H9 (cell line): ENCODE measurements at regions not wholly inside any gene's neighbourhood (a gene's known extent, or its start where the extent isn't known, plus 50 kb on each side); places are given as distances from the start of the nearest gene placed in this dataset.

Experiments
- DNase-seq: peaks from one replicate; pipeline ENCODE4 v3.0.0-alpha.2; 2017
- H2AFZ ChIP-seq: one replicate; pipeline ENCODE4 v1.6.1; 2013; ENCODE audit warnings: mild to moderate bottlenecking, low read length, control low read depth, moderate library complexity
- H2AK5ac ChIP-seq: 2 replicates; pipeline ENCODE4 v1.6.1; 2013; ENCODE audit warnings: low read length, control low read depth, mixed read lengths; ENCODE audit not compliant: insufficient read length
- H2BK120ac ChIP-seq: one replicate; pipeline ENCODE4 v1.6.1; 2013; ENCODE audit warnings: low read depth, mild to moderate bottlenecking, low read length, control low read depth, inconsistent platforms; ENCODE audit not compliant: poor library complexity, severe bottlenecking
- H2BK12ac ChIP-seq: 2 replicates; pipeline ENCODE4 v1.6.1; 2013; ENCODE audit warnings: low read length, control low read depth, mixed read lengths, low read depth; ENCODE audit not compliant: insufficient read length
- H2BK15ac ChIP-seq: 2 replicates; pipeline ENCODE4 v1.6.1; 2013; ENCODE audit warnings: low read depth, low read length, control low read depth
- H2BK20ac ChIP-seq: one replicate; pipeline ENCODE4 v1.6.1; 2013; ENCODE audit warnings: low read depth, mild to moderate bottlenecking, low read length, control low read depth, inconsistent platforms; ENCODE audit not compliant: poor library complexity, severe bottlenecking
- H2BK5ac ChIP-seq: 2 replicates; pipeline ENCODE4 v1.6.1; 2013; ENCODE audit warnings: low read length, control low read depth, mixed read lengths; ENCODE audit not compliant: insufficient read length
- H3K14ac ChIP-seq: 2 replicates; pipeline ENCODE4 v1.6.1; 2013; ENCODE audit warnings: low read length, control low read depth; ENCODE audit not compliant: insufficient read depth
- H3K18ac ChIP-seq: 2 replicates; pipeline ENCODE4 v1.6.1; 2013; ENCODE audit warnings: low read depth, mild to moderate bottlenecking, mixed read lengths, low read length, control low read depth; ENCODE audit not compliant: insufficient read length
- H3K23ac ChIP-seq: 2 replicates; pipeline ENCODE4 v1.6.1; 2013; ENCODE audit warnings: low read length, control low read depth, mixed read lengths, low read depth; ENCODE audit not compliant: insufficient read length
- H3K23me2 ChIP-seq: 2 replicates; pipeline ENCODE4 v1.6.1; 2013; ENCODE audit warnings: low read depth, mild to moderate bottlenecking, mixed read lengths, low read length, control low read depth; ENCODE audit not compliant: insufficient read length, poor library complexity, severe bottlenecking
- H3K27ac ChIP-seq: 2 replicates; pipeline ENCODE4 v1.5.1; 2013; ENCODE audit warnings: low read length, control low read depth, mixed read lengths, low read depth; ENCODE audit not compliant: insufficient read length
- H3K27me3 ChIP-seq: 2 replicates; pipeline ENCODE4 v1.6.1; 2013; ENCODE audit warnings: low read length, control low read depth, inconsistent platforms; ENCODE audit not compliant: insufficient read depth
- H3K4ac ChIP-seq: 2 replicates; pipeline ENCODE4 v1.6.1; 2013; ENCODE audit warnings: low read depth, mild to moderate bottlenecking, control low read depth, inconsistent platforms, low read length, moderate library complexity
- H3K4me1 ChIP-seq: 2 replicates; pipeline ENCODE4 v1.6.1; 2013; ENCODE audit warnings: low read length, control low read depth, inconsistent platforms; ENCODE audit not compliant: insufficient read depth
- H3K4me2 ChIP-seq: 2 replicates; pipeline ENCODE4 v1.6.1; 2013; ENCODE audit warnings: low read length, control low read depth, mixed read lengths; ENCODE audit not compliant: insufficient read length, insufficient read depth
- H3K56ac ChIP-seq: 2 replicates; pipeline ENCODE4 v1.6.1; 2013; ENCODE audit warnings: low read depth, mild to moderate bottlenecking, mixed read lengths, low read length, control low read depth; ENCODE audit not compliant: insufficient read length
- H3K79me1 ChIP-seq: 2 replicates; pipeline ENCODE4 v1.6.1; 2013; ENCODE audit warnings: low read depth, mild to moderate bottlenecking, moderate library complexity, low read length, control low read depth, inconsistent platforms; ENCODE audit not compliant: insufficient read depth, poor library complexity, severe bottlenecking
- H3K79me2 ChIP-seq: 2 replicates; pipeline ENCODE4 v1.6.1; 2013; ENCODE audit warnings: low read length, control low read depth, inconsistent platforms; ENCODE audit not compliant: insufficient read depth
- H3K9ac ChIP-seq: 2 replicates; pipeline ENCODE4 v1.6.1; 2013; ENCODE audit warnings: low read length, control low read depth, mixed read lengths; ENCODE audit not compliant: insufficient read length; ENCODE audit errors: extremely low read depth
- H3K9me3 ChIP-seq: one replicate; pipeline ENCODE4 v1.6.1; 2013; ENCODE audit warnings: low read depth, low read length, inconsistent platforms; ENCODE audit not compliant: control insufficient read depth
- H3T11ph ChIP-seq: one replicate; pipeline ENCODE4 v1.6.1; 2013; ENCODE audit warnings: mild to moderate bottlenecking, low read length, control low read depth, inconsistent platforms
- H4K20me1 ChIP-seq: one replicate; pipeline ENCODE4 v1.6.1; 2013; ENCODE audit not compliant: control insufficient read depth, insufficient read length, insufficient read depth
- H4K5ac ChIP-seq: 2 replicates; pipeline ENCODE4 v1.6.1; 2013; ENCODE audit warnings: low read depth, mild to moderate bottlenecking, mixed read lengths, low read length, control low read depth; ENCODE audit not compliant: insufficient read length
- H4K8ac ChIP-seq: replicated peaks from 2 replicates; pipeline ENCODE4 v1.6.1; 2013; ENCODE audit warnings: low read length, control low read depth, mixed read lengths, low read depth; ENCODE audit not compliant: insufficient read length
- H4K91ac ChIP-seq: 2 replicates; pipeline ENCODE4 v1.6.1; 2013; ENCODE audit warnings: low read depth, mild to moderate bottlenecking, moderate library complexity, mixed read lengths, low read length, control low read depth; ENCODE audit not compliant: insufficient read length
- H3K27ac Mint-ChIP-seq, 3 experiments: 2 replicates in 2 of 3; 3 replicates in 1 of 3; pipeline ENCODE4 v1.8.0; 2020 to 2021; ENCODE audit warnings: mixed read lengths in 3 of 3, mild to moderate bottlenecking in 1 of 3, moderate library complexity in 1 of 3
- H3K27me3 Mint-ChIP-seq: 2 replicates; pipeline ENCODE4 v1.8.0; 2021; ENCODE audit warnings: low read depth, mild to moderate bottlenecking, moderate library complexity, mixed read lengths
- H3K36me3 Mint-ChIP-seq, 3 experiments: 2 replicates in 2 of 3; 3 replicates in 1 of 3; pipeline ENCODE4 v1.8.0; 2020 to 2021; ENCODE audit warnings: low read depth in 3 of 3, mixed read lengths in 3 of 3; ENCODE audit not compliant: insufficient read depth in 1 of 3
- H3K4me1 Mint-ChIP-seq, 2 experiments: 2 replicates each; pipeline ENCODE4 v1.8.0; 2020; ENCODE audit warnings: mixed read lengths in 2 of 2
- H3K4me3 Mint-ChIP-seq, 2 experiments: 2 replicates in 1 of 2; 3 replicates in 1 of 2; pipeline ENCODE4 v1.8.0; 2020 to 2021; ENCODE audit warnings: mild to moderate bottlenecking in 2 of 2, mixed read lengths in 2 of 2, moderate library complexity in 1 of 2
- H3K9me3 Mint-ChIP-seq, 2 experiments: 2 replicates in 1 of 2; 3 replicates in 1 of 2; pipeline ENCODE4 v1.8.0; 2020; ENCODE audit warnings: mild to moderate bottlenecking in 2 of 2, mixed read lengths in 2 of 2, moderate library complexity in 1 of 2
- WGBS: extraction: QIAGEN DNeasy Blood & Tissue Kit; methylation state at CpG from one replicate; pipeline ENCODE4 v1.1.7; 2013; ENCODE audit warnings: missing lambda C conversion rate, low lambda C conversion rate, mixed read lengths; ENCODE audit not compliant: insufficient read length; ENCODE audit errors: extremely low coverage; 5-methylcytosine and 5-hydroxymethylcytosine counted together
- TF ChIP-seq, protein P1 (sequence below): fragments of 200-600 bp; sonication (generic); conservative IDR thresholded peaks from 3 replicates; pipeline ENCODE4 v1.8.0; 2021; ENCODE audit warnings: antibody characterized with exemption, mild to moderate bottlenecking

DNA sequence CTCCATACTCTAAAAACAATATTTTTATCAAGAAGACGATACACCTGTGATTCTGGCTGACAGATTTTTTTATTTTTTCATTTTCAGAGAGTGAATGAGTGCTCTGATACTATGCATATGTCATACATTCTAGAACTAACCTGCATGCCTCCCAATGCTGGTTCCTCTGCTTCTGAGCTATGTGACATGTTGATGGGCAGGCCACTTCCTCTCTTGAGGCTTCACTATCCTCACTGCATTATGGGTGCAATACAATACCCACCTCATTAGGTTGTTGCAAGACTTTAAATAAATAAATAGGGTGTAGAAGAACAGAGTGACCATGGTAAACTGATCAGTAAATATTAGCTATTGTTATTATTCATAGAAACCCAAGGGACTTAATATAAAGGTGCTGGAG is 408.3 kb downstream of the HNRNPD start:
- Histone ChIP-seq H4K91ac (no peak overlapping the region), H3K18ac (no peak overlapping the region), H3T11ph (no peak overlapping the region), H2AK5ac (no peak overlapping the region), H2BK20ac (no peak overlapping the region), H3K79me1 (no peaks in the 10 kb centered on the region), H2AFZ (no peak overlapping the region), H4K20me1 (no peaks in the 10 kb centered on the region), H3K4me1 (no peaks in the 10 kb centered on the region), H3K9ac (no peak overlapping the region), H3K9me3 (no peaks in the 10 kb centered on the region), H3K14ac (no peak overlapping the region), H3K23me2 (no peaks in the 10 kb centered on the region), H3K27me3 (no peaks in the 10 kb centered on the region), H3K4ac (no peak overlapping the region), H4K5ac (no peak overlapping the region), H2BK15ac (no peak overlapping the region), H2BK5ac (no peak overlapping the region), H2BK120ac (no peak overlapping the region), H3K56ac (no peak overlapping the region), H3K27ac (no peak overlapping the region), H2BK12ac (no peak overlapping the region), H4K8ac (no peak overlapping the region), H3K23ac (no peak overlapping the region), H3K4me2 (no peak overlapping the region), H3K79me2 (no peaks in the 10 kb centered on the region)
- no peaks in the 10 kb centered on the region for H3K27me3 Mint-ChIP-seq
- no peaks in the 10 kb centered on the region for H3K36me3 Mint-ChIP-seq
- no peak for DNase-seq
- H3K9me3 Mint-ChIP-seq, result no peaks in the 10 kb centered on the region
- WGBS, result no CpG with 5 or more reads among the region's 1 CpG
- TF ChIP-seq, protein P1, sequence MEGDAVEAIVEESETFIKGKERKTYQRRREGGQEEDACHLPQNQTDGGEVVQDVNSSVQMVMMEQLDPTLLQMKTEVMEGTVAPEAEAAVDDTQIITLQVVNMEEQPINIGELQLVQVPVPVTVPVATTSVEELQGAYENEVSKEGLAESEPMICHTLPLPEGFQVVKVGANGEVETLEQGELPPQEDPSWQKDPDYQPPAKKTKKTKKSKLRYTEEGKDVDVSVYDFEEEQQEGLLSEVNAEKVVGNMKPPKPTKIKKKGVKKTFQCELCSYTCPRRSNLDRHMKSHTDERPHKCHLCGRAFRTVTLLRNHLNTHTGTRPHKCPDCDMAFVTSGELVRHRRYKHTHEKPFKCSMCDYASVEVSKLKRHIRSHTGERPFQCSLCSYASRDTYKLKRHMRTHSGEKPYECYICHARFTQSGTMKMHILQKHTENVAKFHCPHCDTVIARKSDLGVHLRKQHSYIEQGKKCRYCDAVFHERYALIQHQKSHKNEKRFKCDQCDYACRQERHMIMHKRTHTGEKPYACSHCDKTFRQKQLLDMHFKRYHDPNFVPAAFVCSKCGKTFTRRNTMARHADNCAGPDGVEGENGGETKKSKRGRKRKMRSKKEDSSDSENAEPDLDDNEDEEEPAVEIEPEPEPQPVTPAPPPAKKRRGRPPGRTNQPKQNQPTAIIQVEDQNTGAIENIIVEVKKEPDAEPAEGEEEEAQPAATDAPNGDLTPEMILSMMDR, result no peak
- no peak overlapping the region for H3K27ac Mint-ChIP-seq
- H3K4me3 Mint-ChIP-seq, result no peak overlapping the region
- H3K4me1 Mint-ChIP-seq, result peaks cover 12 to 14% of the 10 kb centered on the region in 2 experiments
